ENCODE measurements at regions not wholly inside any gene's neighbourhood (a gene's known extent, or its start where the extent isn't known, plus 50 kb on each side); places are given as distances from the start of the nearest gene placed in this dataset.

GRCh38 chr2:120673571-120674061 is 62.1 kb upstream of the GLI2 start (continued):
- TF ChIP-seq ZNF609 (CRISPR knock-in tag; IDR thresholded peaks at IDR 0.05; ENCODE audit: borderline replicate concordance) = no peak

DNA sequence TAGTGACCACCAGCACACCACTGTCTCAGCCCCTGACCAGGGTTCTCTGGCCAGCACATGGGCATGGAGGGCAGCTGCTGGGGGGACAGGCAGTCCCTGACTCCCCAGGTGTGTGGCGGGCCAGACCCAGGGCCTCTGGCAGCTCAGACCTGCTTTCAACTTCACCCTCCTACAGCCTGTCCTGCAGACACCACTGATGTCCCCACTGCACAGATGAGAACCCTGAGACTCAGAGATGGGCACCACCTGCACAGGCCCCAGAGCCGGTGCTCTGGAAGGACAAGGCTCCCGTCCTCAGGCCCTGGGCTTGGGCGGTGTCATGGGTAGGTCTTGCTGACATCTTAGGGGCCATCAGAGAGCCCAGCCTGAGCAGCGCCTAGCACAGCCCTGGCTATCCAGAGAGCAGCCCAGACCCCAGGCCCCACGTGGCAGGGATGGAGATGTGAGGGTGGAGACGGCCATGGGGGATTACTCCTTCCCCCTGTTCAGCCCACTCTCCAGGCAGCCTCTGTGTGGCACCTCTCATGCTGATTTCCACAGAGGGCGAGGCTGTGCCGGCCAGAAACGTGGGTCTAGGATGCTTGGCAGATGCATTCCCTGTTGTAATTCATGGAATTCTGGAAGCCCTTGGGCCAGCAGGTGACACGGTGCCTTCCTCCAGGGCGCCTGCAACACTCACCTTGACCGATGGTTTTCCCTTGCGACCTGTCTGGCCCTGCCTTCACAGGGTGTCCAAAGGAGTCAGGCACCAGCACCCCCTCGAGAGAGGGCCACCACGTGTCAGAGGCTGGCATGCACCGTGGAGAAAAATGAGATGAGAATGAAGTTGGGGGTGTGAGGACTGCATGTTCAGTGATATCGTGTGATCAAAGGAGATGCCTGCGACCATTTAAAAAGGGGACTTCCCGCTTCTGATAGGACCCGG is 61.2 kb upstream of the GLI2 start:
- H3K27ac ChIP-seq (ENCODE audit: extremely low read depth, low read depth, low read length) = no peak overlapping the region
- peaks cover 0 to 11% of the 10 kb centered on the region in 2 experiments; a peak in 2 of 5 replicates for H3K4me1 ChIP-seq (replicated peaks in 1 of 2; ENCODE audit: control insufficient read depth in 2 of 2, insufficient read depth in 2 of 2, low read length in 2 of 2)
- ATAC-seq = no peak
- BruUV-seq (replicated peaks) = no TSS peak
- no peaks in the 10 kb centered on the region for H3K79me2 ChIP-seq (ENCODE audit: control insufficient read depth, insufficient read depth, low read length)
- H3K9me1 ChIP-seq (ENCODE audit: control insufficient read depth, insufficient read depth, low read length) = no peaks in the 10 kb centered on the region
- ChIA-PET CTCF (ENCODE audit: low intra/inter-chr PET ratio) (no interaction called here), POLR2A (interaction anchor here (0.6 kb wide), 1 partner anchor 12 kb away, joined by 3 read pairs; no protein-coding TSS in a partner anchor)
- H3K27me3 ChIP-seq (ENCODE audit: control insufficient read depth in 2 of 2, insufficient read depth in 2 of 2, low read length in 2 of 2) = peaks cover 4 to 62% of the 10 kb centered on the region in 2 experiments; a peak in 4 of 5 replicates
- FAIRE-seq = no peak
- no peak for DNase-seq (ENCODE audit: extremely low read depth in 1 of 4, low spot score in 3 of 4)
- no peak overlapping the region for H3K4me2 ChIP-seq (ENCODE audit: insufficient read depth, low read length)
- no peaks in the 10 kb centered on the region for H3K9me3 ChIP-seq (replicated peaks; ENCODE audit: control insufficient read depth, insufficient read depth, low read depth, low read length)
- H4K20me1 ChIP-seq (replicated peaks; ENCODE audit: control insufficient read depth, insufficient read depth, low read length) = peaks cover 3% of the 10 kb centered on the region
- no peak overlapping the region for H3K4me3 ChIP-seq
- H3K36me3 ChIP-seq (ENCODE audit: control insufficient read depth, insufficient read depth, low read length) = no peaks in the 10 kb centered on the region
- intact Hi-C loops (cut with micrococcal nuclease) = loop anchor here (10.0 kb wide), 1 partner anchor 360 kb away; no protein-coding TSS in a partner anchor
- no peak overlapping the region for H2AFZ ChIP-seq (ENCODE audit: low read depth, low read length)
- in situ Hi-C loops (cut with MboI) = loop anchor here (10.0 to 25.0 kb wide), 2 partner anchors 330 to 663 kb away; partner anchors contain the start of gene INHBB
- WGBS (ENCODE audit: insufficient coverage, low coverage, missing lambda C conversion rate) = 2% methylated on average over 21 of the region's 21 CpGs
- no peak overlapping the region for H3K9ac ChIP-seq (ENCODE audit: insufficient read depth in 1 of 2, low read depth in 2 of 2, low read length in 2 of 2)
- TF ChIP-seq SMARCA5 (IDR thresholded peaks at IDR 0.05) = no peak
- no peak for TF ChIP-seq MED1 (CRISPR knock-in tag; IDR thresholded peaks at IDR 0.05; ENCODE audit: borderline replicate concordance)
